ENCODE measurements at regions not wholly inside any gene's neighbourhood (a gene's known extent, or its start where the extent isn't known, plus 50 kb on each side); places are given as distances from the start of the nearest gene placed in this dataset.

- H3K9me3 ChIP-seq (replicated peaks; ENCODE audit: control insufficient read depth, insufficient read depth, low read length): no peaks in the 10 kb centered on the region
- no peak for FAIRE-seq
These were observed 77.0 kb upstream of the DPH5 start for GRCh38 chr1:101102426-101103156.

More at GRCh38 chr1:101102426-101103156, 77.0 kb upstream of the DPH5 start:
- Histone ChIP-seq H4K20me1 (replicated peaks; ENCODE audit: control insufficient read depth, extremely low read depth, insufficient read depth, low read length) (no peaks in the 10 kb centered on the region), H3K9me1 (replicated peaks; ENCODE audit: control insufficient read depth, extremely low read depth, insufficient read depth, low read length) (no peaks in the 10 kb centered on the region), H3K9ac (replicated peaks; ENCODE audit: extremely low read depth, insufficient read depth, low read length) (no peak overlapping the region), H3K4me1 (ENCODE audit: control insufficient read depth, extremely low read depth, insufficient read depth, low read length) (no peaks in the 10 kb centered on the region), H2AFZ (ENCODE audit: low read depth, low read length) (no peak overlapping the region), H3K4me3 (replicated peaks in 1 of 3; ENCODE audit: insufficient read depth in 1 of 3, low read depth in 1 of 3, low read length in 3 of 3) (no peak overlapping the region), H3K27me3 (ENCODE audit: control insufficient read depth in 2 of 2, insufficient read depth in 2 of 2, low read length in 2 of 2) (no peaks in the 10 kb centered on the region), H3K27ac (ENCODE audit: insufficient read depth, low read depth, low read length) (no peak overlapping the region), H3K79me2 (ENCODE audit: control insufficient read depth, insufficient read depth, low read length) (no peaks in the 10 kb centered on the region), H3K4me2 (ENCODE audit: insufficient read depth, low read length) (no peak overlapping the region), H3K36me3 (ENCODE audit: control insufficient read depth in 2 of 2, extremely low read depth in 1 of 2, insufficient read depth in 2 of 2, low read length in 2 of 2) (no peaks in the 10 kb centered on the region)
- no TSS peak for BruUV-seq (replicated peaks)
- POLR2A ChIA-PET: no interaction called here
- intact Hi-C loops (cut with micrococcal nuclease): no loop called here
- CTCF ChIA-PET: interaction anchor here (0.6 to 1.1 kb wide), 2 partner anchors 21 to 813 kb away, joined by 3 read pairs; no protein-coding TSS in a partner anchor
- DNase-seq (ENCODE audit: low read depth, low spot score): no peak
- dilution Hi-C loops (cut with MboI; ENCODE audit: extremely low pct_ligation_motif_present, low sequenced_read_pairs): no loop called here
- no peak for TF ChIP-seq JUN (IDR thresholded peaks at IDR 0.05; ENCODE audit: borderline replicate concordance, insufficient read depth, insufficient read length, low read depth)
- no peak for TF ChIP-seq MAX (IDR thresholded peaks at IDR 0.05; ENCODE audit: insufficient read depth, insufficient read length)
- no peak for TF ChIP-seq CTCF (IDR thresholded peaks at IDR 0.05; ENCODE audit: extremely low read depth in 1 of 2, insufficient read depth in 1 of 2, low read depth in 1 of 2, low read length in 2 of 2)
- no peak for TF ChIP-seq POLR2A (IDR thresholded peaks at IDR 0.05; ENCODE audit: low read depth, low read length)
- no peak for TF ChIP-seq FOS (IDR thresholded peaks at IDR 0.05; ENCODE audit: borderline replicate concordance, insufficient read depth, low read length)
- TF ChIP-seq EZH2 (IDR thresholded peaks at IDR 0.05; ENCODE audit: borderline replicate concordance, low read depth, low read length, severe bottlenecking): no peak
- no peak for TF ChIP-seq GATA2 (IDR thresholded peaks at IDR 0.05; ENCODE audit: insufficient read depth, insufficient read length, low read depth, low read length)
- no peak for TF ChIP-seq MYC (IDR thresholded peaks at IDR 0.05; ENCODE audit: low read depth, low read length)
- no peak for TF ChIP-seq POLR2AphosphoS5 (IDR thresholded peaks at IDR 0.05; ENCODE audit: insufficient read depth, low read depth, low read length)

All from endothelial cell of umbilical vein (primary cell).